ENCODE measurements at regions not wholly inside any gene's neighbourhood (a gene's known extent, or its start where the extent isn't known, plus 50 kb on each side); places are given as distances from the start of the nearest gene placed in this dataset.

DNA sequence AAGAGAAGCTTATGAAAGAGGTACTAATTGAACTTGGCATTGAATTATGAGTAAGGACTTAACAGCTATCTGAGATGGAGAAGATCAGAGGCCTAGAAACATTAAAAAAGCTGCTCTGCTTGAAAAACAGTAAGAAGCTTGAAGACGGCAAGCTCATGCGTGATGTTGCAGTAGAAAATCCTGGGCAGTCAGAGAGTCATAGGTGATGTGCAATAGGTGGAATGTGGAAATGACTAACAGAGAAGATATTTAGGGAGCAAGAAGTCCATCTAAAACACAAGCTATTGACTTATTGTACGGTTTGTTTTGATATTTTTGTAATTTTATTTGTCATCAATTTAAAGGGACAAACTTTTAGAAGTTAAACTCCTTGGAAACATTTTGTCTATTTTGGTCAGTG, 1101.4 kb downstream of the ROBO2 start:
- H3K27ac Mint-ChIP-seq = no peak overlapping the region
- Histone ChIP-seq H3K79me2 (ENCODE audit: insufficient read depth, low read length) (no peaks in the 10 kb centered on the region), H3K27me3 (ENCODE audit: control insufficient read depth in 2 of 2, insufficient read depth in 2 of 2, low read length in 2 of 2) (no peaks in the 10 kb centered on the region), H3K4me3 (replicated peaks in 1 of 3; ENCODE audit: low read depth in 2 of 3, low read length in 3 of 3) (no peak overlapping the region), H3K9ac (ENCODE audit: insufficient read depth, low read length, poor library complexity, severe bottlenecking) (no peak overlapping the region), H3K9me3 (replicated peaks in 1 of 2; ENCODE audit: control insufficient read depth in 1 of 2, insufficient read depth in 1 of 2, low read length in 2 of 2) (peaks cover 9 to 10% of the 10 kb centered on the region in 2 donors), H4K20me1 (ENCODE audit: insufficient read depth, low read length) (no peaks in the 10 kb centered on the region), H2AFZ (ENCODE audit: insufficient read depth, low read depth, low read length, poor library complexity, severe bottlenecking) (no peak overlapping the region), H3K4me2 (replicated peaks; ENCODE audit: extremely low read depth, low read length, poor library complexity, severe bottlenecking) (no peak overlapping the region), H3K36me3 (replicated peaks in 1 of 2; ENCODE audit: control insufficient read depth in 1 of 2, insufficient read depth in 2 of 2, low read length in 2 of 2) (no peaks in the 10 kb centered on the region), H3K4me1 (ENCODE audit: control insufficient read depth in 1 of 2, insufficient read depth in 2 of 2, low read length in 2 of 2) (no peaks in the 10 kb centered on the region), H3K27ac (ENCODE audit: low read depth in 1 of 2, low read length in 2 of 2) (no peak overlapping the region)
- intact Hi-C loops (cut with micrococcal nuclease) = no loop called here
- no peaks in the 10 kb centered on the region for H3K27me3 Mint-ChIP-seq (ENCODE audit: low read depth in 3 of 3)
- TF ChIP-seq, protein P1, sequence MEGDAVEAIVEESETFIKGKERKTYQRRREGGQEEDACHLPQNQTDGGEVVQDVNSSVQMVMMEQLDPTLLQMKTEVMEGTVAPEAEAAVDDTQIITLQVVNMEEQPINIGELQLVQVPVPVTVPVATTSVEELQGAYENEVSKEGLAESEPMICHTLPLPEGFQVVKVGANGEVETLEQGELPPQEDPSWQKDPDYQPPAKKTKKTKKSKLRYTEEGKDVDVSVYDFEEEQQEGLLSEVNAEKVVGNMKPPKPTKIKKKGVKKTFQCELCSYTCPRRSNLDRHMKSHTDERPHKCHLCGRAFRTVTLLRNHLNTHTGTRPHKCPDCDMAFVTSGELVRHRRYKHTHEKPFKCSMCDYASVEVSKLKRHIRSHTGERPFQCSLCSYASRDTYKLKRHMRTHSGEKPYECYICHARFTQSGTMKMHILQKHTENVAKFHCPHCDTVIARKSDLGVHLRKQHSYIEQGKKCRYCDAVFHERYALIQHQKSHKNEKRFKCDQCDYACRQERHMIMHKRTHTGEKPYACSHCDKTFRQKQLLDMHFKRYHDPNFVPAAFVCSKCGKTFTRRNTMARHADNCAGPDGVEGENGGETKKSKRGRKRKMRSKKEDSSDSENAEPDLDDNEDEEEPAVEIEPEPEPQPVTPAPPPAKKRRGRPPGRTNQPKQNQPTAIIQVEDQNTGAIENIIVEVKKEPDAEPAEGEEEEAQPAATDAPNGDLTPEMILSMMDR (IDR thresholded peaks at IDR 0.05) = no peak
- 89% methylated on average over 2 of the region's 3 CpGs for WGBS (ENCODE audit: insufficient coverage)
- H3K36me3 Mint-ChIP-seq = no peaks in the 10 kb centered on the region
- H3K9me3 Mint-ChIP-seq = peaks cover 0 to 4% (median 2%) of the 10 kb centered on the region in 7 donors
- DNase-seq = no peak
- no peaks in the 10 kb centered on the region for H3K4me1 Mint-ChIP-seq
- H3K4me3 Mint-ChIP-seq = no peak overlapping the region

GRCh38 chr3:78143000-78143399, 1103.1 kb downstream of the ROBO2 start:
- Mint-ChIP-seq H3K9me3 (peaks cover 0 to 9% (median 3%) of the 10 kb centered on the region in 7 donors), H3K4me3 (no peak overlapping the region), H3K4me1 (no peaks in the 10 kb centered on the region), H3K27ac (no peak overlapping the region), H3K27me3 (ENCODE audit: low read depth in 3 of 3) (no peaks in the 10 kb centered on the region), H3K36me3 (no peaks in the 10 kb centered on the region)
- intact Hi-C loops (cut with micrococcal nuclease) = no loop called here
- H3K9me3 ChIP-seq (replicated peaks in 1 of 2; ENCODE audit: control insufficient read depth in 1 of 2, insufficient read depth in 1 of 2, low read length in 2 of 2) = peaks cover 0 to 8% of the 10 kb centered on the region in 2 donors
- no peak overlapping the region for H2AFZ ChIP-seq (ENCODE audit: insufficient read depth, low read depth, low read length, poor library complexity, severe bottlenecking)
- no peaks in the 10 kb centered on the region for H3K27me3 ChIP-seq (ENCODE audit: control insufficient read depth in 2 of 2, insufficient read depth in 2 of 2, low read length in 2 of 2)
- DNase-seq = no peak
- no peak overlapping the region for H3K27ac ChIP-seq (ENCODE audit: low read depth in 1 of 2, low read length in 2 of 2)
- no peaks in the 10 kb centered on the region for H4K20me1 ChIP-seq (ENCODE audit: insufficient read depth, low read length)
- WGBS (ENCODE audit: insufficient coverage) = no CpG with 5 or more reads among the region's 1 CpG
- H3K4me3 ChIP-seq (replicated peaks in 1 of 3; ENCODE audit: low read depth in 2 of 3, low read length in 3 of 3) = no peak overlapping the region
- H3K36me3 ChIP-seq (replicated peaks in 1 of 2; ENCODE audit: control insufficient read depth in 1 of 2, insufficient read depth in 2 of 2, low read length in 2 of 2) = no peaks in the 10 kb centered on the region
- no peaks in the 10 kb centered on the region for H3K4me1 ChIP-seq (ENCODE audit: control insufficient read depth in 1 of 2, insufficient read depth in 2 of 2, low read length in 2 of 2)
- no peak overlapping the region for H3K9ac ChIP-seq (ENCODE audit: insufficient read depth, low read length, poor library complexity, severe bottlenecking)
- no peak overlapping the region for H3K4me2 ChIP-seq (replicated peaks; ENCODE audit: extremely low read depth, low read length, poor library complexity, severe bottlenecking)
- no peaks in the 10 kb centered on the region for H3K79me2 ChIP-seq (ENCODE audit: insufficient read depth, low read length)
- TF ChIP-seq, protein P1 (IDR thresholded peaks at IDR 0.05) = no peak

All from CD14-positive monocyte (primary cell).